GM12872 (cell line): ENCODE measurements at regions not wholly inside any gene's neighbourhood (a gene's known extent, or its start where the extent isn't known, plus 50 kb on each side); places are given as distances from the start of the nearest gene placed in this dataset.

Experiments used
- CTCF ChIP-seq: IDR thresholded peaks from 3 replicates; pipeline ENCODE4 v1.5.1; 2011; ENCODE audit warnings: low read depth, mild to moderate bottlenecking, low read length, moderate library complexity; ENCODE audit not compliant: insufficient read depth

DNA sequence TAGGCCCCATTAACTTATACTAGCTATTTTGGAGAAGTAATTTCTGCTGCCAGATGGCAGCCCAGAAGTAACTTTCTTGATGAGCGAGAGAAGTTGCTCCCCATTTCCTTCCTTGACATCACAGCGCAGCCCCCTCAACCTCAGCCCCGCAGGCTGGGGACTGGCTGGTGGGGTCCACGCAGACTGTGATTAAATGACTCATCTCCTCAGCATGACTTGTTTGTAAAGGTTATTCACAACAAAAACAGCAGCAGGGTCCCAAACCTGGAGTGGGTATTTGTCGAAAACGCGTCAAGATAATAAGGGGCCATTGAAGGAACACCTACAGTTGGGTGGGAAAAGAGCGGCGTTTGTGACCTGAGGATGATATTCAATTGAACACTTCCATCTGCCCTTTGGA lies 120.6 kb downstream of the TXNL1 start:
- no peak for TF ChIP-seq CTCF

GRCh38 chr18:56517196-56517595 lies 121.2 kb downstream of the TXNL1 start:
- no peak for TF ChIP-seq CTCF

GRCh38 chr18:56516789-56517188 lies 121.6 kb downstream of the TXNL1 start:
- TF ChIP-seq CTCF: no peak

DNA sequence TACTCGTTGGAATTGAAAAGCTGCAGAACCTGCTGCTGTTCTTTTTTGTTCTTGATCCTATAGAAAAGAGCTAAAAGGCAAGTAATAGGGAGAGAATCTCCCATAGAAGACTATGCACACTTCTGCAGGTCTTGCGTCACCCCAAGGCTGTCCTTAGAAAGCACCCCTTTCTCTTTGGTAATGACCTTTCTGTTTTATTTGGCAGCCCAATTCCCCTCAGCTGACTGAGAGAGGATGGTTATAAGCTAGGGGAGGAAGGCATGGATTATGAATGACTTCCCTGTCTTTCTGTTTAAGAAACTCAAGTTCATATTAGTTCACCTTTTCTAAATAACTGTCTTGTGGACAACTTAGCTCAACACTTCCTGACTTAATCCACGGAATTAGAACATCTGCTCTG lies 122.9 kb downstream of the TXNL1 start:
- no peak for TF ChIP-seq CTCF

- TF ChIP-seq CTCF: no peak
Measured at GRCh38 chr18:56511996-56512395, 126.4 kb downstream of the TXNL1 start.

- TF ChIP-seq CTCF: no peak
Measured at GRCh38 chr18:56510108-56510507, 128.3 kb downstream of the TXNL1 start.

GRCh38 chr18:56509656-56510055 lies 128.7 kb downstream of the TXNL1 start:
- no peak for TF ChIP-seq CTCF

DNA sequence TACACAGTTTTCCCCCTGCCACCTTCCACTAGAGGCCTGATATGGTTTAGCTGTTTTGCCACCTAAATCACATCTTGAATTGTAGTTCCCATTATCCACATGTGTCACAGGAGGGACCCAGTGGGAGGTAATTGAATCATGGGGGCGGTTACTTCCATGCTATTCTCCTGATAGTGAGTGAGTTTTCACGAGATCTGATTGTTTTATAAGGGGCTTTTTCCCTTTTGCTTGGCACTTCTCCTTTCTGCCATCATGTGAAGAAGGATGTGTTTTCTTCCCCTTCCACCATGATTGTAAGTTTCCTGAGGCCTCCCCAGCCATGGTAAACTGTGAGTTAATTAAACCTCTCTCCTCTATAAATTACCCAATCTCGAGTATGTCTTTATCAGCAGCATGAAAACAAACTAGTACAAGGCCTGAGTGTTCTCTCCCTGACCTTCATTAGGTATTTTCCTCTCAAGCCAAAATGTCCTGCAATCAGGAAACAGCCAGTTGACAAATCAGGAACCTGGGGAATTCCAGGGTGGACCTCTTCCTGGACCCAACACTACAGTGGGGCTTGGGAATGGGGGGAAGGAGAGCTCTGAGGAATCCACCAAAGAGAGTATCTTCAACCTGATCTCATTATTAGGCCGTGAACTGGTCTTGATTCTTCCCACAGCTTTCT lies 129.9 kb downstream of the TXNL1 start:
- no peak for TF ChIP-seq CTCF
